ENCODE measurements at regions not wholly inside any gene's neighbourhood (a gene's known extent, or its start where the extent isn't known, plus 50 kb on each side); places are given as distances from the start of the nearest gene placed in this dataset.

DNA sequence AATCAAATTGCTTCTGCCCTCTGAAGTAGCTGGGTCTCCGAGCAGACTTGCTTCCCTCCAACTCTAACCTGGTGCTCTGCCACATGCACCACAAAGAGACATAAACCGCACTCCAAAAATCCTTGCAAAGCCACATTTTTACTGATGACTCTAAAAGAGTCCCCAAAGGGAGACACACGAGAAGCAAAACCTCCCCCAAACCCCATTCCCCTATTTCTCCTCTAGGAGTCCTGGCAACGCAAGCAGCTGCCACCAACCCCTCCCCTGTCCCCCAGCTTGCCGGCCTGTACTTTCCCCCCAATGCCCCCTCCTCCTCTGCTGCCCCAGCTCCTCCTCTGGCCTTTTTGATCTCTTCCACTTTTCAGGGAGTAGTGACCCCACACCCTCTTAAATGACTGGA, 180.1 kb upstream of the ARID1B start:
- Histone ChIP-seq H3K4me1 (ENCODE audit: insufficient read depth) (peaks cover 3% of the 10 kb centered on the region), H3K27me3 (no peaks in the 10 kb centered on the region), H3K27ac (no peak overlapping the region), H3K4me3 (no peak overlapping the region), H3K36me3 (no peaks in the 10 kb centered on the region), H3K9me3 (no peaks in the 10 kb centered on the region)
- 77 to 80% (median 79%) methylated on average over 5 of the region's 5 CpGs for WGBS, 3 donors
- TF ChIP-seq POLR2A (IDR thresholded peaks at IDR 0.05), result no peak
- TF ChIP-seq, protein P1, sequence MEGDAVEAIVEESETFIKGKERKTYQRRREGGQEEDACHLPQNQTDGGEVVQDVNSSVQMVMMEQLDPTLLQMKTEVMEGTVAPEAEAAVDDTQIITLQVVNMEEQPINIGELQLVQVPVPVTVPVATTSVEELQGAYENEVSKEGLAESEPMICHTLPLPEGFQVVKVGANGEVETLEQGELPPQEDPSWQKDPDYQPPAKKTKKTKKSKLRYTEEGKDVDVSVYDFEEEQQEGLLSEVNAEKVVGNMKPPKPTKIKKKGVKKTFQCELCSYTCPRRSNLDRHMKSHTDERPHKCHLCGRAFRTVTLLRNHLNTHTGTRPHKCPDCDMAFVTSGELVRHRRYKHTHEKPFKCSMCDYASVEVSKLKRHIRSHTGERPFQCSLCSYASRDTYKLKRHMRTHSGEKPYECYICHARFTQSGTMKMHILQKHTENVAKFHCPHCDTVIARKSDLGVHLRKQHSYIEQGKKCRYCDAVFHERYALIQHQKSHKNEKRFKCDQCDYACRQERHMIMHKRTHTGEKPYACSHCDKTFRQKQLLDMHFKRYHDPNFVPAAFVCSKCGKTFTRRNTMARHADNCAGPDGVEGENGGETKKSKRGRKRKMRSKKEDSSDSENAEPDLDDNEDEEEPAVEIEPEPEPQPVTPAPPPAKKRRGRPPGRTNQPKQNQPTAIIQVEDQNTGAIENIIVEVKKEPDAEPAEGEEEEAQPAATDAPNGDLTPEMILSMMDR (IDR thresholded peaks at IDR 0.05), result no peak
- no peak for TF ChIP-seq EP300 (IDR thresholded peaks at IDR 0.05)
- DNase-seq, result no peak
- intact Hi-C loops (cut with DNase I), result no loop called here

DNA sequence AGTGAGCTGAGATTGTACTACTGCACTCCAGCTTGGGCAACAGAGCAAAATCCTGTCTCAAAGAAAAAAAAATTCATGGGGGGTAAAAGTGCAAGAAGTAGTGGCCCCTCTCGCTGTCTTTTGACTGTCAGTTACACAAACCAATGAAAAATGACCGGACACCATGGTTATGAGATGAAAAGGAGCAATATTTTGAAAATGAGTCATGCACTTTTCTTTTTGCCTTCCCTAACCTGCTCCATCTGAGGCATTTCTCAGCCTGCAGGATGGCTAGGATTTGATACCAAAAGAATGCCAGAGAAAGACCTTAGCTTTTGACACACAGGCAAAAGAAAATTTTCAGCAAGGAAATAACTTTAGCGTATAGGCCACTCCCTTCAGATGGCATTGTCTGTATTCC, 181.7 kb upstream of the ARID1B start:
- Histone ChIP-seq H3K4me1 (ENCODE audit: insufficient read depth) (no peaks in the 10 kb centered on the region), H3K27ac (no peak overlapping the region), H3K27me3 (no peaks in the 10 kb centered on the region), H3K9me3 (no peaks in the 10 kb centered on the region), H3K36me3 (no peaks in the 10 kb centered on the region), H3K4me3 (no peak overlapping the region)
- WGBS, 3 donors, result 73 to 80% (median 76%) methylated on average over 3 of the region's 3 CpGs
- no peak for DNase-seq
- no peak for TF ChIP-seq POLR2A (IDR thresholded peaks at IDR 0.05)
- TF ChIP-seq, protein P1 (IDR thresholded peaks at IDR 0.05), result no peak
- TF ChIP-seq EP300 (IDR thresholded peaks at IDR 0.05), result no peak
- intact Hi-C loops (cut with DNase I), result no loop called here

DNA sequence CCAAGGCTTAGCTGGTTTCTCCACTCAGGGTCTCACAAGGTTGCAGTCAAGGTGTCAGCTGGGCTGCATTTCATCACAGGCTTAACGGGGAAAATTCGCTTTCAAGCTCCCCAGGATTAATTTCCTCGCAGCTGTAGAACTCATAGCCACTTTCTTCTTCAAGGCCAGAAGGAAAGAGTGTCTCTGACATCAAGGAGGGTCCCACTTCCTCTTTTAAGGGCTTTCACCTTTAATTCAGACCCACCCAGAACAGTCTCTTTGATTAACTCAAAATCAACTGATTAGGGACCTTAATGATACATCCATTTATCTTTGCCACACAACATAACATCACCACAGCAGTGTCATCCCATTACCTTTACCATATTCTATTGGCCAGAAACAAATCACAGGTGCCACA, 183.3 kb upstream of the ARID1B start:
- H3K4me1 ChIP-seq (ENCODE audit: insufficient read depth), result no peaks in the 10 kb centered on the region
- H3K36me3 ChIP-seq, result no peaks in the 10 kb centered on the region
- TF ChIP-seq EP300 (IDR thresholded peaks at IDR 0.05) (no peak), POLR2A (IDR thresholded peaks at IDR 0.05) (no peak)
- TF ChIP-seq, protein P1 (IDR thresholded peaks at IDR 0.05), result no peak
- H3K27ac ChIP-seq, result no peak overlapping the region
- no peaks in the 10 kb centered on the region for H3K27me3 ChIP-seq
- H3K4me3 ChIP-seq, result no peak overlapping the region
- no peak for DNase-seq
- no peaks in the 10 kb centered on the region for H3K9me3 ChIP-seq
- intact Hi-C loops (cut with DNase I), result no loop called here
- 83 to 96% (median 87%) methylated on average over 3 of the region's 3 CpGs for WGBS, 3 donors

DNA sequence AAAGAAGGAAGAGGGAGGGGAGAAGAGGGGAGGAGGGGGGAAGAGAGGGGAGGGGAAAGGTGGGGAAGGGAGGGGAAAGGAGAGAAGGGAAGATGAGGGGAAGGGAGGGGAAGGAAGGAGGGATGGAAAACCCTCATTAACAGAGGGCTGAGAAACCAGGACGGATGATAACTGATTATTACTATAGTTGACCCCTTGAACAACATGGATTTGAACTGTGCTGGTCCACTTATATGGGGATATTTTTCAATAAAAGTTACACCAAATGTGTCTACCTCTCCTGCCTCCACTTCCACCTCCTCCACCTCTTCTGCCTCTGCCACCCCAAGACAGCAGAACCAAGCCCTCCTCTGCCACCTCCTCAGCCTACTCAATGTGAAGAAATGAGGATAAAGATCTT, 184.1 kb upstream of the ARID1B start:
- H3K4me3 ChIP-seq, result no peak overlapping the region
- H3K9me3 ChIP-seq, result no peaks in the 10 kb centered on the region
- TF ChIP-seq POLR2A (IDR thresholded peaks at IDR 0.05) (no peak), EP300 (IDR thresholded peaks at IDR 0.05) (no peak)
- TF ChIP-seq, protein P1 (IDR thresholded peaks at IDR 0.05), result no peak
- no peaks in the 10 kb centered on the region for H3K4me1 ChIP-seq (ENCODE audit: insufficient read depth)
- H3K27ac ChIP-seq, result no peak overlapping the region
- intact Hi-C loops (cut with DNase I), result no loop called here
- no peaks in the 10 kb centered on the region for H3K27me3 ChIP-seq
- WGBS, 3 donors, result 67 to 94% (median 92%) methylated on average over 1 of the region's 1 CpG
- no peak for DNase-seq
- H3K36me3 ChIP-seq, result no peaks in the 10 kb centered on the region

DNA sequence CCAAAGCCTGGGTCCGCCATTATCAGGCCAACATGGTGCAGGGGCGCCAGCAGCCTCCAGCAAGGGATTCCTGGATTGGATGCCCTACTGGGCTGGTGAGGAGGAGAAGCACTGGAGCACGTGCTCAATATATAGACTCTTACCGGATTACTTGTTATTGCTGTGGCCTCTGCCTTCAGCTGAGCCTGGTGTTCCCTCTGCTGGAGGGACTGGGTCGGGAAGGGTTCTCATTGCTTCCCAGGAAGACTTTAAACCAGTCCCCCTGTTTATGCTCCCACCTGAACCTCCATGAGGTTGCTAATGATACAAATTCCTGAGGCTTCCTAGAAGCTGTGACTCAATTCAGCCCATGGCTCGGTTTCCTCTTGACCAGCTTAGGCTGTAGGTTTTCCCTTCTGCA, 186.7 kb upstream of the ARID1B start:
- intact Hi-C loops (cut with DNase I), result no loop called here

More for the DNA sequence above, 186.7 kb upstream of the ARID1B start:
- TF ChIP-seq POLR2A (IDR thresholded peaks at IDR 0.05) (no peak), EP300 (IDR thresholded peaks at IDR 0.05) (no peak)
- TF ChIP-seq, protein P1 (IDR thresholded peaks at IDR 0.05), result no peak
- Histone ChIP-seq H3K9me3 (no peaks in the 10 kb centered on the region), H3K4me1 (ENCODE audit: insufficient read depth) (no peaks in the 10 kb centered on the region), H3K27ac (no peak overlapping the region), H3K36me3 (no peaks in the 10 kb centered on the region), H3K4me3 (no peak overlapping the region), H3K27me3 (no peaks in the 10 kb centered on the region)
- DNase-seq, result no peak
- 88 to 94% (median 94%) methylated on average over 6 of the region's 6 CpGs for WGBS, 3 donors
